DND-41 (cell line): ENCODE measurements at regions not wholly inside any gene's neighbourhood (a gene's known extent, or its start where the extent isn't known, plus 50 kb on each side); places are given as distances from the start of the nearest gene placed in this dataset.

Experiments used
- CTCF ChIP-seq: IDR thresholded peaks from 2 replicates; pipeline ENCODE4 v1.5.1; 2012; ENCODE audit warnings: borderline replicate concordance, low read length, moderate library complexity, mild to moderate bottlenecking; ENCODE audit not compliant: poor library complexity, severe bottlenecking; ENCODE audit errors: extremely low read depth
- EZH2 ChIP-seq: IDR thresholded peaks from 3 replicates; pipeline ENCODE4 v1.6.1; 2012; ENCODE audit warnings: borderline replicate concordance, low read depth, mild to moderate bottlenecking, moderate library complexity, low read length, inconsistent platforms; ENCODE audit not compliant: severe bottlenecking

- TF ChIP-seq EZH2: no peak
- no peak for TF ChIP-seq CTCF
These were observed 75.7 kb downstream of the ZNF608 start for GRCh38 chr5:124670722-124671184.
